Fibroblast of skin of scalp (primary cell): ENCODE measurements at regions not wholly inside any gene's neighbourhood (a gene's known extent, or its start where the extent isn't known, plus 50 kb on each side); places are given as distances from the start of the nearest gene placed in this dataset.

Experiments
- DNase-seq: peaks from one replicate; pipeline ENCODE4 v3.0.0-alpha.2; 2013

DNA sequence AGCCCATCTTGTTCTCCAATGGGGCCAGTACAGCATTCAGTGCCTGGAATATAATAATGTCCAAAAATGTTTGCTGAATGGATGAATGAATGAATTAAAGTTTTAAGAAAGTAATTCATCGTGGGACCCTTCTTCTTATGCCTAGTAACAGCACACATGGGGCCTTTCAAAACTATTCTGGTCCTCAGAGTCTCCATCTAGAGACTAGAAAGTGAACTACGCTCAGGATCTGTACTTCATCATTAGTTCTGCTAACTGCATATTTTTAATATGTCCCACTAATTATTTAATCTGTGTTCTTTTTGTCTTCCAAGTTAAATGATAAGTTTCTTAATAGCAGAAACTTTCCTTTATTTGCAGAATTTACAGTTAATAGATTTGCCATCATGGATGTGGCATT, 172.5 kb downstream of the SMAD2 start:
- no peak for DNase-seq

DNA sequence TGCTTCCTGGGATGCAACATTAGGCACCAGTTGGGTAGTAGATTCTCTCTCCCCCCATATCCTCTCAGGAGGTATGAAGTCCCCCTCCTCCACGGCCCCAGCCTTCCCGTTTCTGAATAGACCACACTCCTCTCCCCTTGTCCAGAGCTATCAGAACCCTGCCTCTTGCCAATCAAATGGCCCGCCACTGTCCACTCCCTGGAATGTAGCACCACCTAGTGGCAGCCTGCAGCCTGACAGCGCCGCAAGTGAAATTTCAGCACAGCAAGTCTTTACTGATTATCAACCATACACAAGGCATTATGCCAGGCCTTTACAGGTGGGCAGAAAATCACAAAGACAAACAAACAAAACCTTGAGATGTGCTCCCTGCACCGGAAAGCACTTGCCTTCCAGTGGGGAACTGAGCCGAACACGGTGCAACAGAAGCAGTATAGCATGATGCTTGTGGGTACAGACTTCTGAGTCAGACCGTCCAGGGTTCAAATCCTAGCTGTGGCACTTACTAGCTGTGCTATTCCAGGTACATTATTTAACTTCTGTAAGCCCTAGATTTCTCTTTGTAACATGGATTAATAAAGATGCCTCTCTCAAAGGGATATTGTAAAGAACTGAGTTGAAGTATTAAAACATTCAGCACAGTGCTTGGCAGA, 174.0 kb downstream of the SMAD2 start:
- peak; percentile 45 for DNase-seq

DNA sequence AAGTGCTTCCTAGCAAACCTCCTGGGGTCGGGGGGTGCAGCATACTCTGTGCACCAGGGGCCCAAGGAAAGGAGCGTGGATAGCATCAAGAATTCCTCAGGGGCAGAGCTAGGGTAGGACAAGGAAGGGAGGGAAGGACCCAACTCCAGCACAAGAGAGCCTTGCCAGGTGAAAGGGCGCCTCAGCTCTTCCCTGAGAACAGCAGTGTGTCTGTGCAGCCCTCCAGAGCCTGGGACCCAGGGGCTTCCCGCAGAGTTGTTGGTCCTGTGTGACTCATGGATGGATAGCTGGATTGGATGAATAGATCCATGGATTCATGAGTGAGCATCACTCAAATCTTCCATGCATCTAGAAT, 175.4 kb downstream of the SMAD2 start:
- DNase-seq = no peak

DNA sequence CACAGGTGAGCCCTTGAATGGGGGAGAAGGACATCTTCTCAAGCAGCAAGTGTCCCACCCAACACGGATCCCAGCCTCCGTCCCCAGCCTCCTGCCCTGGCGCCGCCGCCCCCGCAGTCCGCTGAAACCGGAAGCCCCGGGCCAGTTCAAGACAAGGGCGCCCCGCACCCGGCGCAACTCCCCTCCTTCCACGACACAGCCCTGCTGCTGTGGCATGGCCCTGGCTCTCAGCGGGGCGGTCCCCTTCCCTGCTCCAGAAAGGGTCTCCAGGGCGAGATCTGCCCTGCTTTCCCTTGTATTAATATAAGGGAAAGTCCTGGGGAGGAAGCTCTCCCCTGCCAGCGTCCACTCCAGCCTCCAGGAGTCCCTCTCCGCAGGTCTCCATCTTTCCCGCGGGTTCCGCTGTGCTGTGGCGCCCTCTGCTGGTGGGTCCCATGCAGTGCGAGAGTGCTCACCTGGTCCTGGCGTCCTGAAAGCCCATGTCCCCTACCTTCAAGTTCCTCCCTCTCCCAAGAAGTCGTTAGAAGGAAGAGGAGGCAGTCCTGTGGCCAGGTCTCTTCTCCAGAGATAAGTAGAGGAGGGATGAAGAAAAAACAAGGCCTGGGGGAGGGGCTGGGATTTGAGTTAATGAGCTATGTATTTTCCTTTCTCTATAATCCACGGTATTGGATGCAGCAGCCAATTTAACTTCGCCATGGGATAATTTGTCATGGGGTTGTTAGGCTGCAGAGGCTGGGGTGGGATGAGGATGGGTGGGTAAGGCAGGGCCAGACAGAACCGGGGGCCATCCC, 176.0 kb downstream of the SMAD2 start:
- DNase-seq = peak; percentile 11

DNA sequence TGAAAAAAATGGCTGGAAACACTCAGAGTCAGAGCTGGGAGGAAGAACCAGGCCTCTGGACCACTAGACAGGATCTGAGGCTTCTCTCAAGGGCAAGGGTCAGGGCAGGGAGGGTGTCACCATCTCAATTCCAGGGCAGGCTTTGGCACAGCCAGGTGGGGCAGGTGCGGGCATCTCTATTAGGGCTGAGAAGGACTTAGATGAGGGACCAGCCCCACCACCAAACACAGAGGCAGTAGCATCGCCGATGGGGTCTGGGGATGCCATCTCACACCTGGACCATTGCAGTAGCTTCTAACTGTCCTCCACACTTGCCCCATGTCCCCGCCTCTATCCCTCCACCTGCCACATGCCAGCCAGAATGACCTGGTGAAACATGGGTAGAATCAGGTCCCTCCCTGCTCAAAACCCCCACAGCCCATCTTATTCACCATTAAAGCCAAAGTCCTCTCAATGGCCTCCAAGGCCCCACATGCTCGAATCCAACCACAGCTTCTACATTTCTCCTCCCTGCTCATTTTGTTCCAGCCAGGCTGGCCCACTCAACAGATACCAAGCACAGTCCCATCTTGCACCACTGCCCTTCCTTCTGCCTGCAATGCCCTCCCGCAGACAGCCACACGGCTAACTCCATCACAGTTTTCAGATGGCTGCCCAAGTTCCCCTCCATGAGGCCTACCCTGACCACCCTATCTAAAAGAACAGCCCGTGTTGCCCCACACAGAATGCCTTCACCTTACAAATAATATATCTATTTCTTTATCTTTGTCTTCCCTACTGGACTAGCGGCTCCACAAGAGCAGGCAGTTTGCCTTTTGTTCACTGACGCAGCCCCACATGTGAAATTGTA, 177.4 kb downstream of the SMAD2 start:
- no peak for DNase-seq

DNA sequence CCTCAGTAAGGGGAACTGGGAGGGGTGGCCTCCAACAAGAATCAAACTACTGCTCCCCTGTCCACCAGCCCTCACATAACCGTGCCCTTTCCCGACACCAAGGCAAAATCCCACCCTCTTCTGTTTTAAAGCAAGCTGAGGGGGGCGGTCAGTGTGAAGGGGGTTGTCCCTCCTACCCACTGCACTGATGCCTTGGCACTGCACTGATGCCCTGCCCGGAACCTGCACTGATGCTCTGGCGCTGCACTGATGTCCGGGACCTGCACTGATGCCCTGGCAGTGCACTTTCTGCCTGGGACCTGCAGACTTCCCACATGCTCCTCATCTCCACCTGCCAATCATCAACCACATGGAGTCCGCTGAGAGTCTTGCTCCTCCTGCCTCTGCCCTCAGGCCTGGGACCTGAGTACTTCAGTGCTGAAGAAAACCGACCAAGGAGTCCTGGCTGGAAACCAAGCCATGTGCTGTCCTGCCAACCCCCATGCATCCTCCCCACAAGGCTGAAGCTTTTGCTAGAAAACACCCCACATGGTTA, 179.5 kb downstream of the SMAD2 start:
- no peak for DNase-seq

DNA sequence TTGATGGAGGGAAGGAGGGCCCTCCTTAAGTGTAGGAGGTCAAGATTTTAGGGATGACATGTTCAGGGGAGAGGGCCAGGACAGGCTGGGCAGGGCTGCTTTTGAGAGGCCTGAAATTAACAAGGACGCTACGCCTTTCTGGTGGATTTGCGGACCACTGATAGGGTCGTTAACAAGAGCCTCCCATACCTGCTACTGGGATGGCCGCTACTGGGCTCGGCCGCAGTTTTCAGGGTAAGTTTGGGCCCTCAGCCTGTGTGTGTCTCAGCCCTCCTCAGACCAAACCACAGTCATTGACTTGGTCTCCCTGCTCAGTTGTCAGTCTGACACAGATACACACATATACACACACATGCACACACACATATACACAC, 180.9 kb downstream of the SMAD2 start:
- no peak for DNase-seq

DNA sequence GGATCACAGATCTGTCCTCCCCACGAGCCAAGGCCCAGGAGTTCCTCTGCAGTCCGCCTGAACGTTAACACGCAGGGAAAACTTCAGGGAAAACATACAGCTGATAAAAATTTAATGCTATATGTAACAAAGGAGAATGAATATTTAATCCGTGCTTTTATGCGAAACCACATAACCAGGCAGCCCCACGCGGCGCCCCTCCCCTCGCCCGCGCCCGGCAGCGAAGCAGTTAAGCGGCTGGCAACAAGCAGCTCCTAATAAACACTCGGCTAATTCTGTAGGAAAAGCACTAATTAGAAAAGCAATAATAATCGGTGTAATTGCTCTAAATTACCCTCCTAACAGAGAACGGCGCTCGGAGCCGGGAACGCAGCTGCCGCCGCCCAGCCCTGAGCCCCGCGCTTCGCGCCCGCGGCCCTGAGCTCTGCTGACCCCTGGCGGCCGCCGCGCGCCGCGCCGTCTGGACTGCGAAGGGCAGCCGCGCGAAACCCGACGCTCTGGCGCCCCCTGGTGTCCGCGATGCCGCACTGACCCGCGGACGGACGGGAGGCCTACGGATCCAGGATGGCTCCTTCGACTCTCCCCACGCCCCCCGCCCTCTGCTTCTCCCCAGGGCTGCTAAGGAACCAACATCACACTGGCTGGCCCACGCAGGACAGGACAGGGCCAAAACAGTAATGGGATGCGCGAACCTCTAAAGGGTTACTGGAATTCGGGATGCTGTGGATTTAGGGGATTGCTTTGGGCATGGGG, 181.4 kb downstream of the SMAD2 start:
- DNase-seq = peak; percentile 60

DNA sequence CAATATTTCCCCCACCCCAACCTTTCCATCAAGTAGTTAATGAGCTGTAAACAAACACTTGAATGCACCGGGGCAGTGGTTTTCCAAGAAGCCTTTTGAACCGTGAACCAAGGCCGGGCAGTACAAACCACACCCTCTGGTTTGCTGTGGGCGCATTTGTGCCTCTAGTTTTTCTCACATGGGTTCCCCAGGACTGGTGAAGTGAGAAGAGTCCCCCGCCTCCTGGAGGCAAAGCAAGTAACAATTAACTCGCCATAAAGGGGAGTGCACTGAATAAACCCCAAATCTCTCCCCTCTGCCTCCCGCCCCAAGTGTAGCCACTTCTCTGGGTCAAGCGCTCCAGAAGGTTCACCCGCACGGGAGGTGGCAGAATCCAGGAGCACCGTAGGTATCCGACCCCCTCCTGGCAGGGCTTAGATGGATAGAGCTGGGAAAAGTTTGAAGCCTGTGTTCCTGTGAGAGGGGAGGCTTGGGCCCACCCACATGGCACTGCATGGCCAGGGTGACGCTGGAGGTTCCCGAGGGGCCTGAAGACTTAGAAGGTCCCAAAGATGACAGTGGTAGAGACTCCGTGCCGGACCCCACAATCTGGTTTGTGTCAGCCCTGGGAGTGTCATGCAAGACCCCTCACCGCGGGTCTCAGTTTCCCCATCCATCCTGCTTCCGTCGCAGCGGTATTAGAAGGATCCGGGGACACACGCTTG, 182.2 kb downstream of the SMAD2 start:
- DNase-seq = no peak

DNA sequence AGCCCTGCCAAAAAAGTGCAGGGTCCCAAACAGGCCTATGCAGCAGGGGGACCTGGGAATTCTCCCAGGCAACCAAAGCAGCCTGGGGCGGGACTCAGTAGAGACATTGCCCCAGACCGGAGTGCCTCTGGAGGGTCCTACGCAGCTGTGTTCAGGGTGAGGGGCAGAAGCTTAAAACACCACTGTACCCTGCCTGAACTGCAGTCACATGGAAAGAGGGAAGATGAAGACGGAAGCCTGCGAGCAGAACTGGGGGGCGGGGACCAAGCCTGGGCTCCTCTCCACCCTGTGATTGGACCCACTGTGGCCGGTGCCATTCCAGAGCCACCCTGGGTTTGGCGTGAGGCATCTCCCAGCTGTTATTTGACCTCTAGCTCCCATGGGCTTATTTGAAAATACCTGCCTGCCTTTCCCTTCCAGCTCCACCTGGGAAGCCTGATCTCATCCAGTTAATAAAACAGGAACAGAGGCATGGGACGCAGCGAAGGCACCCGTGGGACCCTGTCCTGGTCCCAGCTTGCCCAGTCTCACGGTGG, 183.1 kb downstream of the SMAD2 start:
- DNase-seq = no peak

DNA sequence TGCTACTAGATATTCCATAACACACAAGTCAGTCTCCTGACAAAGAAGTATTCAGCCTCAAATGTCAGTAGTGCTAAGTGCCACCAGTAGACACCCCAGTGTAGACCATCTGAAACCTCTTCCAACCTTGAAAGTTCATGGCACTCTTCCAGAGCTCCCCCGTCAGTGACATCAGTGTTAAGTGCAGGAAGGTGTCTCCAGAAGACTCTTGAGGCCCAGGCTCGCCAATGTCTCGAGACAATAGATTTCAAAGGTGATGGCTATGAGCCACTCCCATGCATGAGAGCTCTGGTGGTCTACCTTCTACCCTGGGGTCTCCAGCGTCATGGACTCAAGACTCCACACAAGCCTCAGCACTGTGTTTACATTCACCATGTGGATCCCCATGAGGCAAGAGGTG, 183.8 kb downstream of the SMAD2 start:
- DNase-seq = no peak

DNA sequence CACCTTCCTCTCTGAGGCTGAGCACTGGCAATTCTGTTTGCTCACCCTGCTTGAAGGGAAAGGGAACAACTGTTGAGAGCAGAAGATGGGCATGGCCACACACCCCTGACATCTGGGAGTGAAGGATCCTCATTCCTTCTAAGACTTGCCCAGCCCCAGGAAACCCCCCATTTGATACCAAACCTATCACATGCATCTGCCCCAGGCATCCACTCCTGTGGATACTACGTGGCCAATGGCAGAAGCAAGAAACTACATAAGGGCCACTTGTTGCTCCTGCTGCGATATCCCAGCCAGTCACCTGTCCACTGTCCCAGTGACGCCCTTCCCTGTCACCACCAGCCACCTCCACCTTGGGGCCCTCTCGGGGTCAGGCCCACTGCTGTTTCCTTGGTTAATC, 185.2 kb downstream of the SMAD2 start:
- DNase-seq = no peak

DNA sequence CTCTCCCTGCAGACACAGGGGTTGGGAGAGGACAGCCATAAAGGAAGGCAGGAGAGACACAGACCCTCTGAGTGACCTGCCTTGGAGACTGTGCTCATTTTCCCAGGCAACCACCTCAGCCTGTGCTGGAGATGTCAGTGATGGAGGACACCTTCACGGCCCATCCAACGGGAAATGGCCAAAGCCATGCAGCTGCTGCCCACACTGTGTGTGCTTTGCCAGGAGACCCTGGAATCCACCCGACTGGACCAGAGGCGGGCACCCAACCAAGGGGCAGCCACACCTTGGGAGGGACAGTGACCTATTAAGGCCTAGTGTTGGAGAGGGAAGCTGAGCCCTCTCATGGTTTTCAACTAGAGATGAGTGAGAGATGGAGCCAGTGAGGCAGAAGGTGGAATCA, 192.5 kb downstream of the SMAD2 start:
- no peak for DNase-seq

DNA sequence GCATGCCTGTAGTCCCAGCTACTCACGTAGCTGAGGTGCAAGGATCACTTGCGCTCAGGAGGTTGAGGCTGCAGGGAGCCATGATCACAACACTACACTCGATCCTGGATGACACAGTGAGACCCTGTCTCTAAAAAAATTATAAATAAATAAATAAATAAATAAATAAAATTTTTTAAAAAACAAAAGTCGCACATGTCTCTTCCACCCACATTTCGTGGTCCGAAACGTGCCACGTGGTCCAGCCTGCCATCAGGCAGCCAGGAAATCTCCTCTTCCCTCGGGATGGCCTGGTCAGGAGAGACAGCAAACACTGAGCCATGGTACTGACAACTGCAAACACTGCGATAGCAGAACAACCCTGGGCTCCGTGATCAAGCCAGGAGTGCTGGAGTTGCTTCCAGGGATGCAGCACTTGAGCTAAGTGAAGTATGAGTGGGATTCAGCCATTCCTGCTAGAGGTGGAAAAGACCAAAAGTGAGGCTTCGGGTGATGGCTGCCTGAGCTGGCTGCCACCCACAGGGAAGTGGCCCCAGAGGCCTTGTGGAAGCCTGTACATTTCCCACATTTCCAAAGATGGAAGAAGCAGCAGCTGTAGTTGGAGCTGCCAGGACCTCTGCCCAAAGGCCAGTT, 193.1 kb downstream of the SMAD2 start:
- DNase-seq = no peak

DNA sequence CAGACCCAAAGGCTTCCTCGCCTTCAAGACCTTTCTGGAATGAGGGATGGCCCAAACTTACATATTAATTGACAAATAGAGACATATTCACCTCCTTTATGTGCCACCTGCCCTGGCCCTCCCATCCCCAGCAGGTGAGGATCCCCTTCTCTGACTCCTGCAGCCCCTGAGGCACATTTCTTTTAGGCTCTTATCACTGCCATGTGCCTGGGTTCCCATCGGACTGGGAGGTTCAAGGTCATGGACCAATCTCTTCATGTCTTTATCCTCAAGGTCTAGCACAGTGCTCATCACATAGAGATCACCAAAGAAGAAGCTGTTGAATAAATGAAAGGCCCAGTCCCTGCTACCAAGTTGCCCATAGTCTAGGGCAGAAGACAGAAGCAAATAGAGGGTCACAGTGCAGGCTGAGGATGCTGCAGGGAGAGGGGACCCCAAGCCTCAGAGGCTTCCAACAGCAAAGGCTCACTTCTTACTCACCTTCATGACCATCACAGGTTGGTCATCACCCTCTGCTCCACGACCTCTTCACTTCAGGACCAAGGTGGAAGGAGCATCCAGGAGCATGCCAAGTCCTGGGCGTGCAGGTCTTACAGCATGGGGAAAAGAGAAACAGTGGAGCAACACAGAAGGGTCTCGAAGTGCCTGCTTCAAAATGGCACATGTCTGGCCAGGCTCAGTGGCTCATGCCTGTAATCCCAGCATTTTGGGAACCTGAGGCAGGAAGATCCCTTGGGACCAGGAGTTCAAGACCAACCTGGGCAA, 193.9 kb downstream of the SMAD2 start:
- DNase-seq = no peak

DNA sequence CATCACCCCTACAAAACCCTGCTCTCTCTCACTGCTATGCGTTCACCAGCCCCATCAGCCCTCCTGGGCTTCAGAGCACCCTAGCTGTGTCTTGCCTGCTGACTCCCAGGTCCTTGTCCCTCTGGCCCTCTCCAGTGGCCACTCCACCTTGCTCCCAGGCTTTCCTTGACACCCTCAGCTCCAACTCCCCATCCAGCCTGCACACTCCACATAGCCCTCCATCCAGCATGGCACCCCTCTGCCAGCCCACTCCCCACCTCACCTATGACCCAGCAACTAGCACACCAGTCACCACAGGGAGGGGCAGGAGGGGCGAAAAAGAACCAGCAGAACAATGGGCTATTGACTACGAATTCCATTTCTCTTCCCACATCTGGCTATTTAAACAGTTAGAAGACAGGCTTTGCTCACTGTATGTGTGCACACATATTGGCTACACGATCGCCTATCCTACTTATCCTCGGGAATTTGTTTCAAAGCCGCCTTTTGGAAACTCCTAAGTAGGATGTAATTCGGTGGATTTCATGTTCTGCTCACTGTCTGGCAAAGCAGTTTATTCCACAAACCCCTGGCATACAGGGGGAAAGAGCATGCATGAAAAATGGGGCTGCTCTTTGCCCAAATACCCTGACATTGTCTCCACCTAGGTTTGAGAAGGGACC, 195.3 kb downstream of the SMAD2 start:
- no peak for DNase-seq

DNA sequence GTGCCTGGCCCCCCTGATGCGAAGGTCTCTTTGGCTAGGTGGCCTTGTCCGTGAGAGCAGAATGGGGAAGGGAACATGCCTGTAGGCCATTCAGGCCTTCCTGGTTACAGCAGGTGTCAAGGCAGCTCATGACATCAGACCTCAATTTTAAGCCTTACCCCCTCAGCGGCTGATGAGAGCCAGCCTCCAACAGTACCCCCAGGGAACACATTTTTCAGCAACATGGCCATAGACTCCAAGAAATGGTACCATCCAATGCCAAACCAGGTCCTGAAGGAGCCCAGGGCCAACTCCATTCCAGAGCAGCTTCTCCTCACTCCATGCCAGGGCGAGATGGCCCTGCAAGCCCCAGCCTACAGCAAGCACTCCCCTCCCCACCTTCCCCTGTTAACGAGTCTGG, 199.2 kb downstream of the SMAD2 start:
- no peak for DNase-seq

DNA sequence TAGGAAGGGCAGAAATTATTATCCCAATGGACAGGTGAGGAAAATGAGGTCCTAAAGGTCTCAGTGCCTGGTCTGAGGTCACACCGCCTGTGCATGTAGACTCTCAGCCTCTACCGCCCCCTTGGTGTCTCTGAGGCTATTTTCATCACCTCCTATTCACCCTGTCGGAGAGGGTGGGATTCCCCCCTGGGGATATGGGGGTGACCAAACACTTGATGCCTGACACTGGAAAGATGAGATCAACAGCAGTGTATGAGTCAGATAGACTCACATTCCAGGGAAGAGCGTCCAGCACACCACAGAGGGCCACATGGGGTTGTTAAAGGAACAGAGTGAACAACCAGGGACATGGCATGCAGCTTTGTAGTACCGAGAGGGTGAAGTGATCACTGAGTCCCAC, 199.7 kb downstream of the SMAD2 start:
- DNase-seq = peak; percentile 71

DNA sequence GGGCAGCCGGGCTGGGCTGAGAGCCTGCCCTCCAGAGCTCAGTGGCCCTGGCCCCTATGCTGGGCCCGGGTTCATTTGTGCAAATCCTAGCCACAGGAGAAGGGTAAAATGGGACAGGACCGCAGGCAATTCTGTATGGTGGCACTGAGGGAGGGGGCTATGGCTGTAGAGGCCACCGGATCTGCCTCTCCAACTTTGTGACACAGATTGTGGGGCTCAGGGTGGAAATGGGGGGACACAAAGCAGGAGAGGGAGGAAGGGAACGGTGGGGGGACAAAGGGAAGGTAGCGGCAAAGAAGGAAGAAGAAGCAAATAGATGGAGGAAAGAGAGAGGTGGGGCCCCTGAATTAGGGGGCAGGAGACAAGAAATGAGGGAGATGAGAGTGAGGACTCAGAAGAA, 201.1 kb downstream of the SMAD2 start:
- no peak for DNase-seq

DNA sequence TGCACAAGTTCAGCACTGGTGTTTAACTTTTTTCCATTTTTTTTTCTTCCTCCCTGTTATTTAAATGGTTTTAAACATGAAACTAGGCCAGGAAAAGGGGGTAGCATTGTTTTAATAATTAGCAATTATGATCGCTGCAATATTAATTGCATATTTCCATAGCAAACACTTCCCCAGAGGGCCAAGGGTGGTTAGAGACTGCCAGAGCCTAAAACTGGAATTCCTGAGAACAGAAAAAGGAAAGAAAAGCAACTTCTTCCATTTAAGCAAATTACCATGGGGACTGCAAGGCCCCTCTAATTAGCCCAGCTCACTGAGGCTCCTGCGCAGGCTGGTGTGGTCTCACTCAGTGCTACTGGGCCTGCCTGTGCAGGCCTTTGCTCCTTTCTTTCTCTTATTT, 201.5 kb downstream of the SMAD2 start:
- DNase-seq = no peak
